Spleen (tissue), 11 donors: ENCODE measurements at regions not wholly inside any gene's neighbourhood (a gene's known extent, or its start where the extent isn't known, plus 50 kb on each side); places are given as distances from the start of the nearest gene placed in this dataset.
"Not testable (repeated sequence)": the region's sequence is repeated elsewhere in the genome, so short reads cannot be mapped to it uniquely, and the experiment has no call there.

Source experiments
- DNase-seq: peaks from one replicate; pipeline ENCODE4 v3.0.0-alpha.2; 2020
- H3K27ac ChIP-seq, 8 donors: fragments of 200-600 bp; sonication (generic) in 7 of 8; 1 replicate in 4 of 8; 2 replicates in 4 of 8; pipeline versions ENCODE4 v1.5.0 to v1.8.0; 2016 to 2021; ENCODE audit warnings: inconsistent platforms in 4 of 8, mild to moderate bottlenecking in 4 of 8, moderate library complexity in 1 of 8
- H3K27me3 ChIP-seq, 7 donors: fragments of 200-600 bp; sonication (generic) in 6 of 7; replicated peaks in 1 of 7; 1 replicate in 4 of 7; 2 replicates in 3 of 7; pipeline versions ENCODE4 v1.5.0 to v1.8.0; 2016 to 2021; ENCODE audit warnings: inconsistent platforms in 3 of 7, mild to moderate bottlenecking in 1 of 7
- H3K36me3 ChIP-seq, 6 donors: fragments of 200-600 bp; sonication (generic) in 5 of 6; 1 replicate in 4 of 6; 2 replicates in 2 of 6; pipeline versions ENCODE4 v1.5.0 to v1.8.0; 2016 to 2021; ENCODE audit warnings: inconsistent platforms in 2 of 6
- H3K4me1 ChIP-seq, 6 donors: fragments of 200-600 bp; sonication (generic) in 5 of 6; 1 replicate in 3 of 6; 2 replicates in 3 of 6; pipeline versions ENCODE4 v1.5.0 to v1.8.0; 2016 to 2021; ENCODE audit warnings: inconsistent platforms in 3 of 6
- H3K4me3 ChIP-seq, 8 donors: fragments of 200-600 bp; sonication (generic) in 7 of 8; 1 replicate in 4 of 8; 2 replicates in 4 of 8; pipeline versions ENCODE4 v1.5.0 to v1.8.0; 2016 to 2021; ENCODE audit warnings: inconsistent platforms in 4 of 8, mild to moderate bottlenecking in 4 of 8, moderate library complexity in 2 of 8
- H3K9me3 ChIP-seq, 8 donors: fragments of 200-600 bp; sonication (generic) in 7 of 8; 1 replicate in 4 of 8; 2 replicates in 4 of 8; pipeline versions ENCODE4 v1.5.0 to v1.8.0; 2016 to 2021; ENCODE audit warnings: inconsistent platforms in 4 of 8
- CTCF ChIP-seq, 11 experiments: fragments of 200-600 bp in 7 of 11; fragments of 450-650 bp in 4 of 11; sonication (generic) in 4 of 11; IDR thresholded peaks in 8 of 11; conservative IDR thresholded peaks in 3 of 11; 1 replicate in 7 of 11; 2 replicates in 4 of 11; pipeline versions ENCODE4 v1.4.0 to v1.8.0; 2016 to 2021; ENCODE audit warnings: antibody characterized with exemption in 11 of 11, inconsistent platforms in 4 of 11, mild to moderate bottlenecking in 1 of 11
- POLR2A ChIP-seq, 3 donors: fragments of 450-650 bp; IDR thresholded peaks; one replicate each; pipeline ENCODE4 v1.5.1; 2017; ENCODE audit warnings: antibody characterized with exemption in 3 of 3, mild to moderate bottlenecking in 1 of 3
- POLR2AphosphoS5 ChIP-seq, 3 donors: sonication (generic); formaldehyde crosslinking; IDR thresholded peaks; one replicate each; pipeline ENCODE4 v1.5.1; 2017; ENCODE audit warnings: antibody characterized with exemption in 3 of 3
- WGBS, 5 donors: extraction: QIAGEN DNeasy Blood & Tissue Kit in 3 of 5; methylation state at CpG; one replicate each; pipeline versions ENCODE4 v1.1.5 to v1.1.7; 2013 to 2018; 5-methylcytosine and 5-hydroxymethylcytosine counted together
- intact Hi-C: fragments of 100-400 bp; cut with DNase I; formaldehyde crosslinking; loops from one replicate; pipeline ENCODE4 v1.15.0; 2023; ENCODE audit warnings: low total_unique reads
- donor health status: healthy with polysubstance abuse.
- donor health status: DM: no; HTN: no; CAD: no; lungs with moderate emphysema.
- donor health status: DM: no; HTN: no; CAD: no.
- donor health status: Bipolar disorder and iron deficiency.
- donor health status: healthy.
- donor health status: DM: no; HTN: no; CAD: no.
- donor health status: DM: yes; HTN: yes; CAD: no.

GRCh38 chrX:11899091-11899490 lies 141.1 kb downstream of the MSL3 start:
- no peaks in the 10 kb centered on the region for H3K9me3 ChIP-seq
- no peak for DNase-seq
- H3K27ac ChIP-seq: no peak overlapping the region
- peaks cover 0 to 4% (median 0%) of the 10 kb centered on the region in 7 donors for H3K27me3 ChIP-seq
- no peak overlapping the region for H3K4me3 ChIP-seq
- H3K4me1 ChIP-seq: no peaks in the 10 kb centered on the region
- no peak for TF ChIP-seq CTCF (IDR thresholded peaks at IDR 0.05 in 8 of 11, conservative IDR thresholded peaks at IDR 0.05 in 3 of 11)
- TF ChIP-seq POLR2AphosphoS5 (IDR thresholded peaks at IDR 0.05): no peak
- no peak for TF ChIP-seq POLR2A (IDR thresholded peaks at IDR 0.05)
- intact Hi-C loops: no loop called here
- WGBS, 5 donors: 7 to 30% (median 21%) methylated on average over 2 of the region's 2 CpGs
- no peaks in the 10 kb centered on the region for H3K36me3 ChIP-seq

GRCh38 chrX:11905933-11906332 lies 147.9 kb downstream of the MSL3 start:
- H3K27me3 ChIP-seq, H3K27ac ChIP-seq, H3K36me3 ChIP-seq, H3K4me1 ChIP-seq, H3K4me3 ChIP-seq, DNase-seq, intact Hi-C loops: not testable (repeated sequence)
- peaks cover 0 to 27% (median 8%) of the 10 kb centered on the region in 8 donors for H3K9me3 ChIP-seq
- WGBS, 5 donors: 72 to 98% (median 86%) methylated on average over 3 of the region's 3 CpGs

GRCh38 chrX:11908371-11908770 lies 150.3 kb downstream of the MSL3 start:
- 2 to 14% (median 7%) methylated on average over 2 of the region's 2 CpGs for WGBS, 5 donors
- no peaks in the 10 kb centered on the region for H3K36me3 ChIP-seq
- peaks cover 0 to 9% (median 0%) of the 10 kb centered on the region in 7 donors for H3K27me3 ChIP-seq
- DNase-seq: no peak
- H3K9me3 ChIP-seq: peaks cover 0 to 27% (median 8%) of the 10 kb centered on the region in 8 donors
- intact Hi-C loops: no loop called here
- no peak overlapping the region for H3K27ac ChIP-seq
- H3K4me3 ChIP-seq: no peak overlapping the region
- H3K4me1 ChIP-seq: no peaks in the 10 kb centered on the region
- peak in 2 of 11 experiments; percentile 31 to 38 for TF ChIP-seq CTCF (IDR thresholded peaks at IDR 0.05 in 8 of 11, conservative IDR thresholded peaks at IDR 0.05 in 3 of 11)
- no peak for TF ChIP-seq POLR2A (IDR thresholded peaks at IDR 0.05)

GRCh38 chrX:11913001-11913400 lies 155.0 kb downstream of the MSL3 start:
- Histone ChIP-seq H3K4me3 (no peak overlapping the region), H3K4me1 (no peaks in the 10 kb centered on the region), H3K27me3 (peaks cover 0 to 19% (median 0%) of the 10 kb centered on the region in 7 donors), H3K36me3 (no peaks in the 10 kb centered on the region), H3K27ac (no peak overlapping the region), H3K9me3 (peaks cover 0 to 1% (median 0%) of the 10 kb centered on the region in 8 donors)
- WGBS, 5 donors: 76 to 93% (median 91%) methylated on average over 3 of the region's 3 CpGs
- DNase-seq: no peak
- intact Hi-C loops: no loop called here
- TF ChIP-seq POLR2A (IDR thresholded peaks at IDR 0.05) (no peak), POLR2AphosphoS5 (IDR thresholded peaks at IDR 0.05) (no peak), CTCF (IDR thresholded peaks at IDR 0.05 in 8 of 11, conservative IDR thresholded peaks at IDR 0.05 in 3 of 11) (no peak)

GRCh38 chrX:11929476-11929875 lies 171.4 kb downstream of the MSL3 start:
- Histone ChIP-seq H3K36me3 (no peaks in the 10 kb centered on the region), H3K9me3 (peaks cover 0 to 17% (median 0%) of the 10 kb centered on the region in 8 donors), H3K27ac (no peak overlapping the region), H3K4me1 (no peaks in the 10 kb centered on the region), H3K27me3 (no peaks in the 10 kb centered on the region), H3K4me3 (no peak overlapping the region)
- TF ChIP-seq CTCF (IDR thresholded peaks at IDR 0.05 in 8 of 11, conservative IDR thresholded peaks at IDR 0.05 in 3 of 11) (no peak), POLR2AphosphoS5 (IDR thresholded peaks at IDR 0.05) (no peak), POLR2A (IDR thresholded peaks at IDR 0.05) (no peak)
- 55 to 69% (median 59%) methylated on average over 5 of the region's 5 CpGs for WGBS, 5 donors
- DNase-seq: no peak
- intact Hi-C loops: no loop called here
